ENCODE measurements at regions not wholly inside any gene's neighbourhood (a gene's known extent, or its start where the extent isn't known, plus 50 kb on each side); places are given as distances from the start of the nearest gene placed in this dataset.

- TF ChIP-seq TAF1 (IDR thresholded peaks at IDR 0.05; ENCODE audit: borderline replicate concordance, low read depth, low read length) (no peak), SMC3 (IDR thresholded peaks at IDR 0.05; ENCODE audit: low read depth, low read length) (no peak), CTCF (IDR thresholded peaks at IDR 0.05) (no peak), IRF3 (IDR thresholded peaks at IDR 0.05; ENCODE audit: low read depth, low read length) (no peak), POLR2AphosphoS5 (IDR thresholded peaks at IDR 0.05; ENCODE audit: low read depth, low read length) (no peak), EP300 (IDR thresholded peaks at IDR 0.05; ENCODE audit: borderline replicate concordance in 1 of 2, low read depth in 1 of 2, low read length in 1 of 2) (no peak)
Measured at GRCh38 chr6:14912706-14913105, 333.2 kb upstream of the JARID2 start.

Data from SK-N-SH (cell line).